ENCODE measurements at regions not wholly inside any gene's neighbourhood (a gene's known extent, or its start where the extent isn't known, plus 50 kb on each side); places are given as distances from the start of the nearest gene placed in this dataset.
"Not testable (repeated sequence)": the region's sequence is repeated elsewhere in the genome, so short reads cannot be mapped to it uniquely, and the experiment has no call there.

GRCh38 chr2:224650815-224651439, 65.2 kb downstream of the CCDC195 start:
- H3K36me3 ChIP-seq, result no peaks in the 10 kb centered on the region
- no peaks in the 10 kb centered on the region for H3K27me3 ChIP-seq
- no peak overlapping the region for H3K27ac ChIP-seq
- H3K4me1 ChIP-seq, result no peaks in the 10 kb centered on the region
- DNase-seq, result peak in 2 of 4 donors; percentile 35 to 65
- TF ChIP-seq CTCF (IDR thresholded peaks at IDR 0.05), result peak; percentile 62 to 69
- intact Hi-C loops (cut with DNase I), result loop anchor here (5.0 to 10.0 kb wide), 2 partner anchors 294 to 296 kb away; no protein-coding TSS in a partner anchor
- no peak overlapping the region for H3K4me3 ChIP-seq
- no peaks in the 10 kb centered on the region for H3K9me3 ChIP-seq
- peak; percentile 87 for ATAC-seq

GRCh38 chr2:224647684-224648083, 62.5 kb upstream of the CUL3 start:
- H3K4me3 ChIP-seq, result not testable (repeated sequence)
- intact Hi-C loops (cut with DNase I), result loop anchor here in 1 of 2 donors (10.0 kb wide), 1 partner anchor 193 kb away; no protein-coding TSS in a partner anchor

DNA sequence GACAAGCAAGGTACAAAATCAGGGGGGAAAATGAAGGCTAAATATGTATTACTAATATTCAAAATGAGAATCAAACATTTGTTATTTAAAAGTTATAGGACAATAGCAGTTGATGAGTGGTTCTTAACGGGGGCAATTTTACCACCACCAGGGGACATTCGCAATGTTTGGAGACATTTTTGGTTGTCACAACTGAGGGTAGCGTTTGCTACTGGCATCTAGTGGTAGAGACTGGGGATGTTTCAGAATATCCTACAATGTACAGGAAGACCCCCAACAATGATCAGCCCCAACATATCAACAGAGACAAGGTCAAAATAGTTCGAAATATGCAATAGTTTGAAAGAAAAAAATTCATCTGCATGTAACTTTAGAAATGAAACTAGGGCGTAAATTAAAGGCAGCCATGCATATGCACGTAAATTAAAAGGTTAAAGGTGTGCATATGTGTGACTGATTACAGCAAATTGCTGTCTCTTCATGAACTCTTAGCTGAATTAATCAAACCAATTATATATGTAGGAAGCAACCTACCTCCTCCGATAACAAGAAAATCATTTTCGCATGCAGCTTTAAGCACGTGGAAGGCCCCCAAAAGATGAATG, 61.2 kb upstream of the CUL3 start:
- intact Hi-C loops (cut with DNase I), result loop anchor here in 1 of 2 donors (10.0 kb wide), 1 partner anchor 192 kb away; no protein-coding TSS in a partner anchor
- TF ChIP-seq CTCF (IDR thresholded peaks at IDR 0.05), result peak in 1 of 2 donors; percentile 31
- Histone ChIP-seq H3K27ac (no peak overlapping the region), H3K36me3 (no peaks in the 10 kb centered on the region), H3K4me1 (no peaks in the 10 kb centered on the region), H3K27me3 (no peaks in the 10 kb centered on the region), H3K9me3 (no peaks in the 10 kb centered on the region), H3K4me3 (no peak overlapping the region)
- ATAC-seq, result no peak
- peak in 1 of 4 donors; percentile 21 for DNase-seq

More at GRCh38 chr2:224647684-224648083, 62.5 kb upstream of the CUL3 start:
- H3K27me3 ChIP-seq, H3K4me1 ChIP-seq, H3K36me3 ChIP-seq, H3K9me3 ChIP-seq, H3K27ac ChIP-seq, ATAC-seq, DNase-seq: not testable (repeated sequence)

DNA sequence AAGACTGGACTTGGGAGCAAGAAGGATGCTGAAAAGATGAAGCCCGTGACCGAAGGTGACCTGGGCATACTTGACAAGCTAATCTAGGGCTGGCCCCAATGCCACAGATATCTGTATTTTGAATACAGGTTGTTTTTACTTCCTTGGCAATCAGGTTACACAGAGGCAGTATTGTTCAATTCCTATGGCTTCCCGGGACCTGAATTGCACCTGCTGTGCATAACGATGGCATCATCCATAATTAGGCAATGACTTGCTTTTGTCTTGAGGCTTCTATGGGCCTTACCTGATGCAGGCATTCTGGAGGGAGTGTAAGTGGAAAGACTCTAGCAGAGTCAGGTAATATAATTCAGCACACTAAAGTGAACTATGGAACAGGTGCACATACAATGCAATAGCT, 60.6 kb upstream of the CUL3 start:
- H3K9me3 ChIP-seq, result no peaks in the 10 kb centered on the region
- DNase-seq (no peak), ATAC-seq (no peak)
- H3K27me3 ChIP-seq, result no peaks in the 10 kb centered on the region
- TF ChIP-seq CTCF (IDR thresholded peaks at IDR 0.05), result no peak
- no peaks in the 10 kb centered on the region for H3K4me1 ChIP-seq
- intact Hi-C loops (cut with DNase I), result loop anchor here in 1 of 2 donors (10.0 kb wide), 1 partner anchor 191 kb away; no protein-coding TSS in a partner anchor
- no peak overlapping the region for H3K4me3 ChIP-seq
- no peak overlapping the region for H3K27ac ChIP-seq
- no peaks in the 10 kb centered on the region for H3K36me3 ChIP-seq

DNA sequence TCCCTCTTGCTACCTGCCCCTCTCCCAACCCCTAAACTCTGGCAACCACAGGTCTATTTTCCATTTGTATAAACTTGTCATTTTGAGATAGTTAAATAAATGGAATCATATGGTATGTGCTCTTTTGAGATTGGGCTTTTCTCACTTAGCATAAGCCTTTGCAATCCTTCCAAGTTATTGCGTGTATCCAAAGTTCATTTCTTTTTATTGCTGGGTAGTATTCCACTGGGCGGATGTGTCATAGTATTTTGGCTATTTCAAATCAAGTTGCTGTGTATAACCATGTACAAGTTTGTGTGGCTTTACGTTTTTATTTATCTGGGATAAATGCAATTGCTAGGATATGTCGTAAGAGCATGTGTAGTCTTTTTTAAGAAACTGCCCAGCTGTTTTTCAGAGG, 55.5 kb upstream of the CUL3 start:
- no peaks in the 10 kb centered on the region for H3K9me3 ChIP-seq
- no peak for TF ChIP-seq CTCF (IDR thresholded peaks at IDR 0.05)
- no peaks in the 10 kb centered on the region for H3K36me3 ChIP-seq
- intact Hi-C loops (cut with DNase I), result loop anchor here in 1 of 2 donors (10.0 kb wide), 1 partner anchor 186 kb away; no protein-coding TSS in a partner anchor
- H3K27ac ChIP-seq, result no peak overlapping the region
- H3K4me1 ChIP-seq, result peaks cover 0 to 5% of the 10 kb centered on the region in 2 donors
- H3K4me3 ChIP-seq, result no peak overlapping the region
- ATAC-seq (no peak), DNase-seq (no peak)
- H3K27me3 ChIP-seq, result no peaks in the 10 kb centered on the region

Data from left lung (tissue), 4 donors.